ENCODE measurements at regions not wholly inside any gene's neighbourhood (a gene's known extent, or its start where the extent isn't known, plus 50 kb on each side); places are given as distances from the start of the nearest gene placed in this dataset.
A peak's percentile ranks its signal among the peaks of the same experiment; 100 is the strongest.
"Not testable (repeated sequence)": the region's sequence is repeated elsewhere in the genome, so short reads cannot be mapped to it uniquely, and the experiment has no call there.

GRCh38 chr12:116434155-116435011, 124.8 kb upstream of the MAP1LC3B2 start:
- no peak for DNase-seq

GRCh38 chr12:116435984-116436383, 123.2 kb upstream of the MAP1LC3B2 start:
- DNase-seq: no peak

GRCh38 chr12:116436561-116437249, 122.5 kb upstream of the MAP1LC3B2 start:
- DNase-seq: no peak

- no peak for DNase-seq
These were observed 117.9 kb upstream of the MAP1LC3B2 start for GRCh38 chr12:116441292-116441691.

- DNase-seq: no peak
These were observed 116.9 kb upstream of the MAP1LC3B2 start for GRCh38 chr12:116442304-116442703.

GRCh38 chr12:116442946-116443345, 116.2 kb upstream of the MAP1LC3B2 start:
- no peak for DNase-seq

- peak in 1 of 2 donors; percentile 1 for DNase-seq
These were observed 115.2 kb upstream of the MAP1LC3B2 start for GRCh38 chr12:116443821-116444589.

GRCh38 chr12:116444590-116444943, 114.6 kb upstream of the MAP1LC3B2 start:
- DNase-seq: no peak

GRCh38 chr12:116448165-116448739, 110.9 kb upstream of the MAP1LC3B2 start:
- DNase-seq: no peak

GRCh38 chr12:116450406-116450910, 108.7 kb upstream of the MAP1LC3B2 start:
- no peak for DNase-seq

- DNase-seq: not testable (repeated sequence)
These were observed 106.2 kb upstream of the MAP1LC3B2 start for GRCh38 chr12:116452975-116453374.

GRCh38 chr12:116453631-116454030, 105.5 kb upstream of the MAP1LC3B2 start:
- no peak for DNase-seq

GRCh38 chr12:116454076-116454475, 105.1 kb upstream of the MAP1LC3B2 start:
- DNase-seq: no peak

GRCh38 chr12:116454950-116455447, 104.2 kb upstream of the MAP1LC3B2 start:
- no peak for DNase-seq

- no peak for DNase-seq
These were observed 103.4 kb upstream of the MAP1LC3B2 start for GRCh38 chr12:116455540-116456329.

- no peak for DNase-seq
These were observed 102.7 kb upstream of the MAP1LC3B2 start for GRCh38 chr12:116456330-116457082.

- DNase-seq: no peak
These were observed 100.7 kb upstream of the MAP1LC3B2 start for GRCh38 chr12:116458492-116458891.

- no peak for DNase-seq
These were observed 99.9 kb upstream of the MAP1LC3B2 start for GRCh38 chr12:116459011-116459875.

- DNase-seq: no peak
These were observed 99.1 kb upstream of the MAP1LC3B2 start for GRCh38 chr12:116459916-116460663.
